Choroid plexus epithelial cell (primary cell): ENCODE measurements at regions not wholly inside any gene's neighbourhood (a gene's known extent, or its start where the extent isn't known, plus 50 kb on each side); places are given as distances from the start of the nearest gene placed in this dataset.

Source experiments
- DNase-seq: peaks from one replicate; pipeline ENCODE4 v3.0.0-alpha.2; 2010; ENCODE audit warnings: low read depth
- H3K4me3 ChIP-seq: 2 replicates; pipeline ENCODE4 v1.5.1; 2011; ENCODE audit warnings: low read depth, mild to moderate bottlenecking, control low read depth, low read length, moderate library complexity
- CTCF ChIP-seq: conservative IDR thresholded peaks from 2 replicates; pipeline ENCODE4 v1.5.1; 2011; ENCODE audit warnings: low read depth, mild to moderate bottlenecking, control low read depth, inconsistent platforms, low read length, moderate library complexity

GRCh38 chr20:16678779-16679178 is 51.0 kb upstream of the SNRPB2 start:
- H3K4me3 ChIP-seq: no peak overlapping the region
- TF ChIP-seq CTCF: no peak
- no peak for DNase-seq

- no peak for TF ChIP-seq CTCF
- H3K4me3 ChIP-seq: no peak overlapping the region
- DNase-seq: no peak
Measured at GRCh38 chr20:16676891-16677290, 52.9 kb upstream of the SNRPB2 start.

GRCh38 chr20:16675001-16675564 is 54.7 kb upstream of the SNRPB2 start:
- no peak for TF ChIP-seq CTCF
- no peak overlapping the region for H3K4me3 ChIP-seq
- DNase-seq: no peak

- no peak for DNase-seq
- H3K4me3 ChIP-seq: no peak overlapping the region
- no peak for TF ChIP-seq CTCF
Measured at GRCh38 chr20:16674243-16674642, 55.6 kb upstream of the SNRPB2 start.

GRCh38 chr20:16672299-16672698 is 57.5 kb upstream of the SNRPB2 start:
- DNase-seq: no peak
- TF ChIP-seq CTCF: no peak
- no peak overlapping the region for H3K4me3 ChIP-seq

GRCh38 chr20:16671753-16672152 is 58.1 kb upstream of the SNRPB2 start:
- DNase-seq: no peak
- no peak for TF ChIP-seq CTCF
- no peak overlapping the region for H3K4me3 ChIP-seq

- H3K4me3 ChIP-seq: no peak overlapping the region
- DNase-seq: no peak
- TF ChIP-seq CTCF: peak; percentile 19
Measured at GRCh38 chr20:16666272-16666671, 63.6 kb upstream of the SNRPB2 start.
